SK-N-SH (cell line): ENCODE measurements at regions not wholly inside any gene's neighbourhood (a gene's known extent, or its start where the extent isn't known, plus 50 kb on each side); places are given as distances from the start of the nearest gene placed in this dataset.

Experiments used
- CTCF ChIA-PET: fragments of 300-600, 350-600 bp; formaldehyde crosslinking; extraction: SDS; loops from one replicate; lab custom pipeline; 2021; lab: Yijun Ruan, JAX
- POLR2A ChIA-PET: fragments of 350-600 bp; sonication (Branson Sonifier 250); formaldehyde crosslinking; extraction: SDS; loops from one replicate; lab custom pipeline; 2020; ENCODE audit warnings: antibody characterized with exemption, inconsistent platforms; lab: Yijun Ruan, JAX
- DNase-seq: peaks from one replicate; pipeline ENCODE4 v3.0.0; 2012
- H2AFZ ChIP-seq: fragments of 200-600 bp; sonication (generic); 2 replicates; pipeline ENCODE4 v1.8.1; 2016; ENCODE audit warnings: antibody characterized with exemption, mild to moderate bottlenecking, low read depth
- H3F3A ChIP-seq: fragments of 200-600 bp; sonication (generic); replicated peaks from 2 replicates; pipeline ENCODE3; 2016; ENCODE audit warnings: antibody characterized with exemption, mild to moderate bottlenecking; ENCODE audit not compliant: insufficient read depth
- H3K27ac ChIP-seq, 2 experiments: fragments of 200-500 bp in 1 of 2; fragments of 200-600 bp in 1 of 2; sonication (Bioruptor generic) in 1 of 2; sonication (generic), shearing (Covaris generic) in 1 of 2; 2 replicates each; pipeline versions ENCODE4 v1.5.1 to v1.6.1; 2014 to 2016; ENCODE audit warnings: low read depth in 2 of 2, inconsistent platforms in 1 of 2, low read length in 1 of 2, mild to moderate bottlenecking in 1 of 2, mixed read lengths in 1 of 2
- H3K27me3 ChIP-seq: fragments of 200-600 bp; sonication (generic), shearing (Covaris generic); 2 replicates; pipeline ENCODE4 v1.6.1; 2016; ENCODE audit warnings: mixed run types; ENCODE audit not compliant: insufficient read depth
- H3K36me3 ChIP-seq, 2 experiments: fragments of 200-500 bp in 1 of 2; fragments of 200-600 bp in 1 of 2; sonication (Bioruptor generic) in 1 of 2; sonication (generic) in 1 of 2; replicated peaks in 1 of 2; 2 replicates each; pipeline versions ENCODE3 to v1.5.1; 2014 to 2016; ENCODE audit warnings: low read length in 1 of 2, mild to moderate bottlenecking in 1 of 2; ENCODE audit not compliant: insufficient read depth in 2 of 2, control insufficient read depth in 1 of 2
- H3K4me1 ChIP-seq, 2 experiments: fragments of 200-500 bp in 1 of 2; fragments of 200-600 bp in 1 of 2; sonication (Bioruptor generic) in 1 of 2; sonication (generic), shearing (Covaris generic) in 1 of 2; 2 replicates each; pipeline versions ENCODE4 v1.5.1 to v1.6.1; 2014 to 2016; ENCODE audit warnings: low read depth in 1 of 2, low read length in 1 of 2, mixed run types in 1 of 2; ENCODE audit not compliant: insufficient read depth in 2 of 2, control insufficient read depth in 1 of 2
- H3K4me2 ChIP-seq: fragments of 200-600 bp; sonication (generic), shearing (Covaris generic); 2 replicates; pipeline ENCODE4 v1.6.1; 2017; ENCODE audit warnings: mixed run types
- H3K4me3 ChIP-seq, 2 experiments: fragments of 200-500 bp in 1 of 2; fragments of 200-600 bp in 1 of 2; sonication (Bioruptor generic) in 1 of 2; sonication (generic), shearing (Covaris generic) in 1 of 2; 2 replicates each; pipeline versions ENCODE4 v1.5.1 to v1.8.1; 2014 to 2016; ENCODE audit warnings: low read depth in 2 of 2, inconsistent platforms in 1 of 2, low read length in 1 of 2, mild to moderate bottlenecking in 1 of 2, mixed read lengths in 1 of 2, moderate library complexity in 1 of 2
- H3K79me2 ChIP-seq: fragments of 200-600 bp; sonication (generic); 2 replicates; pipeline ENCODE4 v1.8.1; 2017; ENCODE audit warnings: mild to moderate bottlenecking; ENCODE audit not compliant: insufficient read depth
- H3K9ac ChIP-seq: fragments of 200-600 bp; sonication (generic); 2 replicates; pipeline ENCODE4 v1.6.1; 2017; ENCODE audit warnings: mixed run types
- H3K9me2 ChIP-seq: fragments of 200-600 bp; sonication (generic); 2 replicates; pipeline ENCODE4 v1.6.1; 2017; ENCODE audit warnings: mixed run types
- H3K9me3 ChIP-seq: fragments of 200-600 bp; sonication (generic); 2 replicates; pipeline ENCODE4 v1.6.1; 2017; ENCODE audit warnings: mixed run types, mild to moderate bottlenecking, moderate library complexity
- H4K20me1 ChIP-seq: fragments of 200-600 bp; sonication (generic); 2 replicates; pipeline ENCODE4 v1.6.1; 2017; ENCODE audit warnings: mild to moderate bottlenecking, mixed run types; ENCODE audit not compliant: insufficient read depth
- EP300 ChIP-seq, 2 experiments: IDR thresholded peaks; 2 replicates each; pipeline versions ENCODE4 v1.4.0 to v1.6.1; 2012; ENCODE audit warnings: borderline replicate concordance in 1 of 2, low read depth in 1 of 2, low read length in 1 of 2
- FOSL2 ChIP-seq: IDR thresholded peaks from 2 replicates; pipeline ENCODE4 v1.4.0; 2012; ENCODE audit warnings: low read depth, mild to moderate bottlenecking, moderate library complexity, borderline replicate concordance
- FOXM1 ChIP-seq: IDR thresholded peaks from 2 replicates; pipeline ENCODE4 v1.4.0; 2012; ENCODE audit warnings: low read depth, mild to moderate bottlenecking
- JUND ChIP-seq: IDR thresholded peaks from 2 replicates; pipeline ENCODE4 v1.4.0; 2012
- MXI1 ChIP-seq: IDR thresholded peaks from 2 replicates; pipeline ENCODE4 v1.6.1; 2012; ENCODE audit warnings: mild to moderate bottlenecking, low read depth, low read length, improper control_type of control experiment
- POLR2AphosphoS5 ChIP-seq: IDR thresholded peaks from 2 replicates; pipeline ENCODE4 v1.6.1; 2012; ENCODE audit warnings: low read depth, low read length
- RAD21 ChIP-seq: IDR thresholded peaks from 2 replicates; pipeline ENCODE4 v1.6.1; 2012; ENCODE audit warnings: mild to moderate bottlenecking, low read length
- RCOR1 ChIP-seq: fragments of 150-350 bp; IDR thresholded peaks from 2 replicates; pipeline ENCODE4 v1.6.1; 2017; ENCODE audit warnings: antibody characterized with exemption, low read length
- RFX5 ChIP-seq: IDR thresholded peaks from 2 replicates; pipeline ENCODE4 v1.6.1; 2012; ENCODE audit warnings: mild to moderate bottlenecking, improper control_type of control experiment, low read length
- RXRA ChIP-seq: IDR thresholded peaks from 2 replicates; pipeline ENCODE4 v1.4.0; 2012; ENCODE audit warnings: low read depth, mild to moderate bottlenecking, borderline replicate concordance
- SMC3 ChIP-seq: IDR thresholded peaks from 2 replicates; pipeline ENCODE4 v1.6.1; 2012; ENCODE audit warnings: low read depth, low read length, improper control_type of control experiment
- YY1 ChIP-seq: IDR thresholded peaks from 2 replicates; pipeline ENCODE4 v1.4.0; 2012; ENCODE audit warnings: low read depth, mild to moderate bottlenecking
- WGBS: methylation state at CpG from one replicate; pipeline ENCODE4 v1.1.6; 2017; ENCODE audit warnings: low lambda C conversion rate; 5-methylcytosine and 5-hydroxymethylcytosine counted together
- TF ChIP-seq, protein P1 (sequence below): IDR thresholded peaks from 2 replicates; pipeline ENCODE4 v1.4.0; 2012; ENCODE audit warnings: low read depth, borderline replicate concordance
- TF ChIP-seq, protein P2 (sequence below): fragments of 200-600 bp; sonication (generic); IDR thresholded peaks from 2 replicates; pipeline ENCODE4 v1.6.1; 2017; ENCODE audit warnings: antibody characterized with exemption, mild to moderate bottlenecking, moderate library complexity
- TF ChIP-seq, protein P3 (sequence below): fragments of 150-350 bp; IDR thresholded peaks from 2 replicates; pipeline ENCODE4 v1.6.1; 2016; ENCODE audit warnings: mild to moderate bottlenecking, low read depth, low read length

DNA sequence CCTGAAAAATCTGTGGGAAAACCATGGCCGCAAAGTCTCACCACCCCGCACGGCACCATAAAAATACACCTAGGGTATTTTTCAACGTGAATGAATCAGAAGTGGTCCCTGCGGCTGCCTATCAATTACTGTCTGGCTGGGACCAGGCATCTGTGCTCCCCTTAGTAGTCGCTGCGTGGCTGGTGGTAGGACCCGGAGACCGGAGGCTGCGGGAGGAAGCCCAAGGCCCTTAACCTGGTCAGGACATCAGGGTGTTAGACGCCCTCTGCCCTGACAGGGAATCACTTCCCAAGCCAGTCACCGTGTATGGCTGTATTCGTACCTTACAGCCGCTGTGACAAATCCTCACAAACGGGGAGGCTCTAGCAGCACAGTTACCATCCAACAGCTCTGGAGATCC lies 141.5 kb upstream of the PPP2R2D start:
- CTCF ChIA-PET, result no interaction called here
- POLR2A ChIA-PET, result no interaction called here

More for the DNA sequence above, 141.5 kb upstream of the PPP2R2D start:
- no peak overlapping the region for H2AFZ ChIP-seq
- WGBS, result 69% methylated on average over 12 of the region's 15 CpGs
- no peak overlapping the region for H3K9ac ChIP-seq
- no peak overlapping the region for H3K4me2 ChIP-seq
- H3F3A ChIP-seq, result no peaks in the 10 kb centered on the region
- H3K4me1 ChIP-seq, result no peaks in the 10 kb centered on the region
- no peaks in the 10 kb centered on the region for H3K27me3 ChIP-seq
- H3K36me3 ChIP-seq, result no peaks in the 10 kb centered on the region
- H3K9me3 ChIP-seq, result no peaks in the 10 kb centered on the region
- H3K79me2 ChIP-seq, result no peaks in the 10 kb centered on the region
- H3K27ac ChIP-seq, result no peak overlapping the region
- no peaks in the 10 kb centered on the region for H4K20me1 ChIP-seq
- TF ChIP-seq POLR2AphosphoS5, result no peak
- TF ChIP-seq FOSL2, result no peak
- TF ChIP-seq RXRA, result no peak
- TF ChIP-seq EP300 (IDR thresholded peaks at IDR 0.05; ENCODE audit: borderline replicate concordance in 1 of 2, low read depth in 1 of 2, low read length in 1 of 2), result no peak
- TF ChIP-seq RCOR1, result no peak
- TF ChIP-seq FOXM1, result no peak
- TF ChIP-seq SMC3, result no peak
- TF ChIP-seq MXI1, result no peak
- no peak for TF ChIP-seq RFX5
- no peak for TF ChIP-seq JUND
- TF ChIP-seq, protein P1, sequence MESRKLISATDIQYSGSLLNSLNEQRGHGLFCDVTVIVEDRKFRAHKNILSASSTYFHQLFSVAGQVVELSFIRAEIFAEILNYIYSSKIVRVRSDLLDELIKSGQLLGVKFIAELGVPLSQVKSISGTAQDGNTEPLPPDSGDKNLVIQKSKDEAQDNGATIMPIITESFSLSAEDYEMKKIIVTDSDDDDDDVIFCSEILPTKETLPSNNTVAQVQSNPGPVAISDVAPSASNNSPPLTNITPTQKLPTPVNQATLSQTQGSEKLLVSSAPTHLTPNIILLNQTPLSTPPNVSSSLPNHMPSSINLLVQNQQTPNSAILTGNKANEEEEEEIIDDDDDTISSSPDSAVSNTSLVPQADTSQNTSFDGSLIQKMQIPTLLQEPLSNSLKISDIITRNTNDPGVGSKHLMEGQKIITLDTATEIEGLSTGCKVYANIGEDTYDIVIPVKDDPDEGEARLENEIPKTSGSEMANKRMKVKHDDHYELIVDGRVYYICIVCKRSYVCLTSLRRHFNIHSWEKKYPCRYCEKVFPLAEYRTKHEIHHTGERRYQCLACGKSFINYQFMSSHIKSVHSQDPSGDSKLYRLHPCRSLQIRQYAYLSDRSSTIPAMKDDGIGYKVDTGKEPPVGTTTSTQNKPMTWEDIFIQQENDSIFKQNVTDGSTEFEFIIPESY, result no peak
- no peak for TF ChIP-seq RAD21
- TF ChIP-seq, protein P2, sequence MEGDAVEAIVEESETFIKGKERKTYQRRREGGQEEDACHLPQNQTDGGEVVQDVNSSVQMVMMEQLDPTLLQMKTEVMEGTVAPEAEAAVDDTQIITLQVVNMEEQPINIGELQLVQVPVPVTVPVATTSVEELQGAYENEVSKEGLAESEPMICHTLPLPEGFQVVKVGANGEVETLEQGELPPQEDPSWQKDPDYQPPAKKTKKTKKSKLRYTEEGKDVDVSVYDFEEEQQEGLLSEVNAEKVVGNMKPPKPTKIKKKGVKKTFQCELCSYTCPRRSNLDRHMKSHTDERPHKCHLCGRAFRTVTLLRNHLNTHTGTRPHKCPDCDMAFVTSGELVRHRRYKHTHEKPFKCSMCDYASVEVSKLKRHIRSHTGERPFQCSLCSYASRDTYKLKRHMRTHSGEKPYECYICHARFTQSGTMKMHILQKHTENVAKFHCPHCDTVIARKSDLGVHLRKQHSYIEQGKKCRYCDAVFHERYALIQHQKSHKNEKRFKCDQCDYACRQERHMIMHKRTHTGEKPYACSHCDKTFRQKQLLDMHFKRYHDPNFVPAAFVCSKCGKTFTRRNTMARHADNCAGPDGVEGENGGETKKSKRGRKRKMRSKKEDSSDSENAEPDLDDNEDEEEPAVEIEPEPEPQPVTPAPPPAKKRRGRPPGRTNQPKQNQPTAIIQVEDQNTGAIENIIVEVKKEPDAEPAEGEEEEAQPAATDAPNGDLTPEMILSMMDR, result no peak
- TF ChIP-seq, protein P3, sequence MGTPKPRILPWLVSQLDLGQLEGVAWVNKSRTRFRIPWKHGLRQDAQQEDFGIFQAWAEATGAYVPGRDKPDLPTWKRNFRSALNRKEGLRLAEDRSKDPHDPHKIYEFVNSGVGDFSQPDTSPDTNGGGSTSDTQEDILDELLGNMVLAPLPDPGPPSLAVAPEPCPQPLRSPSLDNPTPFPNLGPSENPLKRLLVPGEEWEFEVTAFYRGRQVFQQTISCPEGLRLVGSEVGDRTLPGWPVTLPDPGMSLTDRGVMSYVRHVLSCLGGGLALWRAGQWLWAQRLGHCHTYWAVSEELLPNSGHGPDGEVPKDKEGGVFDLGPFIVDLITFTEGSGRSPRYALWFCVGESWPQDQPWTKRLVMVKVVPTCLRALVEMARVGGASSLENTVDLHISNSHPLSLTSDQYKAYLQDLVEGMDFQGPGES, result no peak
- TF ChIP-seq YY1, result no peak
- no peak overlapping the region for H3K4me3 ChIP-seq
- H3K9me2 ChIP-seq, result no peaks in the 10 kb centered on the region
- DNase-seq, result no peak
